Activated CD8-positive, alpha-beta T cell treated with anti-CD3 and anti-CD28 coated beads for 36 hours (primary cell): ENCODE measurements at regions not wholly inside any gene's neighbourhood (a gene's known extent, or its start where the extent isn't known, plus 50 kb on each side); places are given as distances from the start of the nearest gene placed in this dataset.

Experiments
- ATAC-seq: fragments of 200-7000 bp; cut with Tn5 transposase; one replicate; pipeline ENCODE4 v1.10.0; 2021; ENCODE audit warnings: mild to moderate bottlenecking, moderate library complexity
- CTCF ChIA-PET: fragments of 350-600 bp; sonication (Branson Sonifier 250); formaldehyde crosslinking; loops from one replicate; lab custom pipeline; 2021; ENCODE audit warnings: antibody characterized with exemption; lab: Charles Lee
- POLR2A ChIA-PET: fragments of 350-600 bp; sonication (Branson Sonifier 250); formaldehyde crosslinking; loops from one replicate; lab custom pipeline; 2021; ENCODE audit warnings: antibody characterized with exemption; lab: Charles Lee
- DNase-seq: peaks from one replicate; pipeline ENCODE4 v3.0.0-alpha.2; 2020
- H3K27ac Mint-ChIP-seq: one replicate; pipeline ENCODE4 v1.8.0; 2021; ENCODE audit warnings: mild to moderate bottlenecking, mixed read lengths
- H3K27me3 Mint-ChIP-seq: one replicate; pipeline ENCODE4 v1.8.0; 2021; ENCODE audit warnings: mixed read lengths
- H3K36me3 Mint-ChIP-seq: one replicate; pipeline ENCODE4 v1.8.0; 2021; ENCODE audit warnings: low read depth, mixed read lengths
- H3K4me1 Mint-ChIP-seq: one replicate; pipeline ENCODE4 v1.8.0; 2021; ENCODE audit warnings: low read depth, mixed read lengths
- H3K4me3 Mint-ChIP-seq: one replicate; pipeline ENCODE4 v1.8.0; 2021; ENCODE audit warnings: mild to moderate bottlenecking, moderate library complexity, mixed read lengths
- H3K9me3 Mint-ChIP-seq: one replicate; pipeline ENCODE4 v1.8.0; 2021; ENCODE audit warnings: mixed read lengths
- CTCF ChIP-seq: fragments of 200-600 bp; IDR thresholded peaks from one replicate; pipeline ENCODE4 v1.8.0; 2022; ENCODE audit warnings: antibody characterized with exemption, mild to moderate bottlenecking
- intact Hi-C: fragments of 100-400 bp; cut with micrococcal nuclease; formaldehyde crosslinking; loops from one replicate; pipeline ENCODE4 v1.10.0; 2022

- no peaks in the 10 kb centered on the region for H3K27me3 Mint-ChIP-seq
- no peaks in the 10 kb centered on the region for H3K9me3 Mint-ChIP-seq
- POLR2A ChIA-PET = no interaction called here
- H3K4me1 Mint-ChIP-seq = no peaks in the 10 kb centered on the region
- DNase-seq (no peak), ATAC-seq (no peak)
- no peak overlapping the region for H3K27ac Mint-ChIP-seq
- CTCF ChIA-PET = no interaction called here
- H3K36me3 Mint-ChIP-seq = no peaks in the 10 kb centered on the region
- H3K4me3 Mint-ChIP-seq = no peak overlapping the region
- intact Hi-C loops = no loop called here
- no peak for TF ChIP-seq CTCF
These were observed 298.1 kb downstream of the VRK1 start for GRCh38 chr14:97095269-97095668.

GRCh38 chr14:97097296-97097695 is 300.1 kb downstream of the VRK1 start:
- Mint-ChIP-seq H3K9me3 (no peaks in the 10 kb centered on the region), H3K27me3 (no peaks in the 10 kb centered on the region), H3K36me3 (no peaks in the 10 kb centered on the region), H3K4me1 (no peaks in the 10 kb centered on the region), H3K4me3 (no peak overlapping the region), H3K27ac (no peak overlapping the region)
- no peak for TF ChIP-seq CTCF
- DNase-seq (no peak), ATAC-seq (no peak)
- POLR2A ChIA-PET = no interaction called here
- CTCF ChIA-PET = interaction anchor here (0.9 to 1.6 kb wide), 2 partner anchors 10 to 29 kb away, joined by 3 read pairs; no protein-coding TSS in a partner anchor
- intact Hi-C loops = no loop called here

- Mint-ChIP-seq H3K4me3 (no peak overlapping the region), H3K36me3 (no peaks in the 10 kb centered on the region), H3K27ac (no peak overlapping the region), H3K27me3 (no peaks in the 10 kb centered on the region), H3K4me1 (no peaks in the 10 kb centered on the region), H3K9me3 (no peaks in the 10 kb centered on the region)
- DNase-seq = no peak
- ChIA-PET POLR2A (no interaction called here), CTCF (no interaction called here)
- no peak for TF ChIP-seq CTCF
- intact Hi-C loops = no loop called here
- ATAC-seq = no peak
These were observed 303.1 kb downstream of the VRK1 start for GRCh38 chr14:97100306-97100705.

- intact Hi-C loops = no loop called here
- ChIA-PET POLR2A (no interaction called here), CTCF (no interaction called here)
- no peak for DNase-seq
- Mint-ChIP-seq H3K27ac (no peak overlapping the region), H3K4me1 (peaks cover 4% of the 10 kb centered on the region), H3K36me3 (no peaks in the 10 kb centered on the region), H3K9me3 (no peaks in the 10 kb centered on the region), H3K27me3 (no peaks in the 10 kb centered on the region), H3K4me3 (no peak overlapping the region)
- ATAC-seq = no peak
- TF ChIP-seq CTCF = no peak
These were observed 304.4 kb downstream of the VRK1 start for GRCh38 chr14:97101561-97101960.

GRCh38 chr14:97104029-97104428 is 306.8 kb downstream of the VRK1 start:
- POLR2A ChIA-PET = interaction anchor here (0.6 kb wide), 1 partner anchor 1575 kb away, joined by 3 read pairs; no protein-coding TSS in a partner anchor
- no peak for ATAC-seq
- peaks cover 3% of the 10 kb centered on the region for H3K9me3 Mint-ChIP-seq
- no peak for DNase-seq
- no peaks in the 10 kb centered on the region for H3K36me3 Mint-ChIP-seq
- no peak overlapping the region for H3K27ac Mint-ChIP-seq
- no peak for TF ChIP-seq CTCF
- H3K27me3 Mint-ChIP-seq = no peaks in the 10 kb centered on the region
- CTCF ChIA-PET = interaction anchor here (1.3 kb wide), 1 partner anchor 10 kb away, joined by 3 read pairs; no protein-coding TSS in a partner anchor
- intact Hi-C loops = no loop called here
- H3K4me1 Mint-ChIP-seq = peaks cover 4% of the 10 kb centered on the region
- no peak overlapping the region for H3K4me3 Mint-ChIP-seq
